NCI-H2196 treated with DMSO at 0.1 percent for 48 hours (cell line): ENCODE measurements at regions not wholly inside any gene's neighbourhood (a gene's known extent, or its start where the extent isn't known, plus 50 kb on each side); places are given as distances from the start of the nearest gene placed in this dataset.
"Not testable (repeated sequence)": the region's sequence is repeated elsewhere in the genome, so short reads cannot be mapped to it uniquely, and the experiment has no call there.

Source experiments
- DNase-seq: peaks from one replicate; lab custom pipeline; 2025; ENCODE audit not compliant: unreplicated experiment; lab: John Stamatoyannopoulos, UW

DNA sequence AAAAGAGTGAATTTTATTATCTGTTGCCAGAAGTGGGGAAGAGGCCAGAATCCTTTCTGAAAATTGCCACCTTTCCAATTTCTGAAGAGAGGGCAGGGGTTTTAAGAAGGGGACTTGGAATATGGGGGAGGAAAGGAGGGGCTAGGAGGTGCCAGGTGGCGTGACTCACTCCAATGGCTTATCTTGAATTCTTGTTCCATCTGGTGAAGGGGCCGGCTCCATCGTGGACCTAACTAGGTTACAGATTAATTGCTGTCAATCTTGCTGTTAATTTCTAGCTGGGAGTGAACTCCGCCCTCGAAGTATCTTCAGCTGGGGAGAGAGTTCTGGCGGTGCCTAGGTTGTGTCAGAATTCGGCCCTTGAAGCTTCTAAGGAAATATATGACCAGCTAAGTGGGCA is 138.7 kb downstream of the YTHDC2 start:
- DNase-seq: no peak

DNA sequence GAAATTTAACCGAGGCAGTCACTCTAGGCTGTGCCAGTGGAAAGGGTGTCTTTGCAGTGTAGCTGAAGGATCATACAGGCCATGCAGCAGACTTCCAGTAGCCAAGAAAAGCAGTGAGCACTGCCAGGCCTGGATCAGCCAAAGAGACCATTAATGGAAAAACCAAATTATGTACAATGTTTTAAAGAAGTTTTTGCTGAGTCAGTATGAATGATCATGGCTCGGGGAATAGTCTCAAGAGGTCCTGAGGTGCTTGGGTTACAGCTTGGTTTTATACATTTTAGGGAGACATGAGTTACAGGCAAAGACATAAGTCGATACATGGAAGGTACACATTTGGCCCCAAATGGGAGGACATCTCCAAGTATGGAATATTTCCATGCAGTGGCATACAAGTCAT is 141.3 kb downstream of the YTHDC2 start:
- DNase-seq: no peak

DNA sequence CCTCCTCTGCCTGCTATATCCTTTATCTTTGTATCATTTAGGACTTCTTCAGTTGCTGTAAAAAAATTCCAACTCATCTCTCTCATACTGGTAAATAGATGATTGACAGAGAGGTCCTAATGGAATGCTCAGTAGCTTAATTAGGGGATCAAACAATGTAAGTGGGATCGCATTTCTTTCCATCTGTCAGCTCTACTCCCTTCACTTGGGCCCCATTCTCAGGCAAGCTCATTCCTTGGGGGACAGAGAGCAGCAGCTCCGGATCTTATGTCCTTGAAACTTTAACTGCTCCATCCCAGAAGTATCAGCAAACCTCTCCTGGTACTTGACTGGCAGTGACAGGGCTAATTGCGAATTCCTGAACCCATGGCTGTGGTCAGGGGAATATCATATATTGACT is 146.7 kb downstream of the YTHDC2 start:
- DNase-seq: no peak

DNA sequence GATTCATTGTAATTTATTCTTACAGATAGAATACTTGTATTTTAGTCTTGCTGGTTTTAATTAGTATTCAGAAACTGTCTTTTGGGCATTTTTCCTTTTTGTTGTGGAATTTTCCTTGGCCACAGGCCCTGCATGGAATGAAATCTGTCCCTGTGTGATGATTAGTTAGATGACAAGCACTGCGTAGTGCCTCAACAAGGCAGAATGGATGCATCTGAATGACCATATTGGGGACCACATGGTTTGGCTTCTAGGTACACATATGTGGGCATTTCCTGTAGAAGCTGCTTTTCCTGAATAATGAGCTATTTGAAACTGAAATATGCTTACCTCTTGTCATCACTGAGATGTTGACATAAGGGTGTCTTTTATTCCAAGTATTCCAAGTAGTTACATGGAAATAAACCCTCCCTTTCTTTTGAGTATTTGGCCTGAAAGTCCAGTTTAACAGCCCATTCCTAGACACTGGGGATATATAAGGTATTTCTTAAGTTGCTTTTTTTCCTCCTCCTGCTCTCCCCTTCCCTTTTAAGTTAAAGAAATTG is 147.3 kb downstream of the YTHDC2 start:
- DNase-seq: no peak

DNA sequence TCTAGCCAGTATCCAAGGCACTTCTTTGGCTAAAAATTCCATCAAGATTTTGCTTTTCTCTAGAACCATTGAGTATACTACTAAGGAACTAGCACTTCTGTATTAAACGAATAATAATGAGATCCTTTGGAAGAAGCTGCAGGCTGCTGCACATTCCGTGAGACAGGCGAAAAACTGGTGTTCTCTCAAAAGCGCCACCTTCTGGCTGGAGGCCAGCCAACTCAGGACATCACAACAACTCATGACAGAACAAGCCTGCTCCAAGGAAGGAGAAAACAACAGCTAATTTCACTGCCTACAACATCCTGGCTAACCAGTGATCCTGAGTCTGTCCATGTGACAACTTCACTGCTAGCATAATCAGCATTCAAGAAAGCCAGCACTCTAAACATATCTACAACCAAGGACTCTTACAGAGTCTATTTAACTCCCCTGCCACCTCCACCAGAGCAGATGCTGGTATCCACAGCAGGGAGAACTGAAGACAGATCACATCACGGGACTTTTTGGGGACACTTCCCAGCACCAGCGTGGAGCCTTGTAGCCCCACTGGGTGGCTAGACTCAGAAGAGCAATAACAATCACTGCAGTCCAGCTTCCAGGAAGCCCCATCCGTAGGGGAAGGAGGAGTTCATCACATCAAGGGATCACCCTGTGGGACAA is 150.5 kb downstream of the YTHDC2 start:
- no peak for DNase-seq

DNA sequence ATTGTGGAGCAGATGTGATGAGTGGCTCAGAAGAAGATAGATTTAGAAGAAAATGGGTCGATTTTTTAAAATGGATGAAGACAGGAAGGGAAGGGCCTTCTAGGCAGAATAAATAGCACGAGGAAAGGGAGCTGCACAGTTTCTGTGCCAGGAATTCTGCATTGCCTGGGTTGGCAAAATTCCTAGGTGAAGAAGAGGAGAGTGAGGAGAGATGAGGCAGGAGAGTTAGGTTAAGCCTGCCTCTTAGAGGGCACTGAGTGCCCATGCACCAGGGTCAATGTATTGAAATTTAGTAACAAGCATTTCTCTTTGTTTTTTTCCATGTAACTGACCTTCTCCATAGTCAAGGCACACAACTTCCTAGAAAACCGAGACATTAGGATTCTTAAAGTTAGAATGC is 159.5 kb downstream of the YTHDC2 start:
- DNase-seq: no peak

DNA sequence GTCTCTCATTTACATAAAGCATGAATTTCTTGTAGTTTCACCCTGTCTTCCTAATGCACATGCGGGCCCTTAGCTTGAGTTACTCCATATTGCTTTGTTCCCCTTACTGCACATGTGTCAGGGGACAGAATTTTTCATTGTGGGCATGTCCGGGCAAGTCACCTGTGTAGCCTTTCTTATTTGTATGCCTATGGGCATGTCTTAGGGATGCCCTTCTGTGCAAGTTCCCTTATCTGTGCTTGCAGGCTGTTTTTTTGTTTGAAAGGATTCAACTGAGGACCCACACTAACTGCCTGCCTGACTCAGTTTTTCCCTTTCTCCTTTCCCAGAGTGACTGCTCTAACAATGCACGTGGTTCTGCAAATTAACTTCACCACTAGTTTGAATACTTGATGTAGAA is 161.7 kb downstream of the YTHDC2 start:
- DNase-seq: no peak

DNA sequence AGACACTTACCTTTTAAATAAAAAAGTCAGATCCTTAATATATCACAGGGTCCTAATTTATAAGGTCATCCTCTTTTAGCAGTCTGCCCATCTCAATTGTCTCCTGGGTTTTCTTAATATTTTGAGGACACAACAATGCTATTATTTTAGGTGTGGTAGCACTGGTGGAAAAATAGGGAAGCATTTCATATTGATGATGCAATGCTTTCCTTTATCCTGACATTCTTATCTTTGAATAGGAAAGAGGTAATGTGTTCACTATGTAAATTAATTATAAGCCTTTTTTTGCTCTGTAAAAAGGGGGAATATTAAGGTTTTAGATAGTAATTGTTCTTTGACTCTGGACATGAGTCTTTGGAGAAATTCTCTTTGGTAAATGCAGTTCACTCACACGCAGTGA is 164.7 kb downstream of the YTHDC2 start:
- DNase-seq: no peak

DNA sequence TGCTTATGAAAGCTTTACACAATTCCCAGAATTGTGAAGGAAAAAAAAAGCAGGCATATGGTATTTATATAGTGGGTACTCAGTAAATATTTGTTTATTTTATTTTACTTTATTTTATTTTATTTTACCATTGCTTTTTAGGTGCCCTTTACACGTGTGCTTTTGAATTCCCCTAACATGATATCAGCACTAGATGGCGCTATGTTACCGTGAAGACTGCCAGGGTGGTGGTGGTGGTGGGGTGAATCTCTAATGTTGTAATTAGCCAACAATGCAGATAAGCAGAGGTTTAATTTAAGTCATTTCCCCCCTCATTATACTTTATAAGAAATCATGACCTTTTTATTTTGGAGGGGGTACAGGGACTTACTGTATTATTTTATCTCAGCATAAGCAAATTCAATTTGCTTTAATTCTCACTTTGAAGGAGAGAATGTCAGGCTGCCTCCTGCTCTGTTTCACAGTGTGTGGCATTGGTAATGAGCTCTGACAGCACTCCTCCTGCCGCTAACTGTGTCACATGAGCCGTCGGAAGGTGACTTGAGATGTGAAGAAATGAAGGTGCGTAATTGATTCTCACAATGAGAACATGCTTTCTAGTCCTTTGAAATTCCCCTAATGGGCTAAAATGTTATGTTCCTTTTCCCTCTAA is 165.6 kb downstream of the YTHDC2 start:
- peak; percentile 2 for DNase-seq

DNA sequence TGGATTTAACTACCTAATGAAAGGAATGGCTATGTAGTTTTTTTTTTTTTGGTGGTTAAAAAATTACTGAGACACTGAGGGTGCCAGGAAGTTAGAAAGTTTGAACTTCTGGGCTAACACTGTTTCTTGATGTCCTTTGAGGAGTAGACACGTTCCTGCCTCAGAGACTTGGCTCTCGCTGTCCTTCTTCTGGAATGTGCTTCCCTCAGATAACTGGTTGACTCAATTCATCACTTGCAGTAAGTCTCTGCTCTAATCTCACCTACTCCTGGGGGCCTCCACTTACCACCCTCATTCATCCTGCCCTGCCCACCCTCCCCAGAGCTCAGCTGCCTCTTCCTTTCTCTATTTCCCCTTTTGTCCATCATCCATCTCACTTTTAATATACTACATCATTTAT is 167.0 kb downstream of the YTHDC2 start:
- DNase-seq: no peak

DNA sequence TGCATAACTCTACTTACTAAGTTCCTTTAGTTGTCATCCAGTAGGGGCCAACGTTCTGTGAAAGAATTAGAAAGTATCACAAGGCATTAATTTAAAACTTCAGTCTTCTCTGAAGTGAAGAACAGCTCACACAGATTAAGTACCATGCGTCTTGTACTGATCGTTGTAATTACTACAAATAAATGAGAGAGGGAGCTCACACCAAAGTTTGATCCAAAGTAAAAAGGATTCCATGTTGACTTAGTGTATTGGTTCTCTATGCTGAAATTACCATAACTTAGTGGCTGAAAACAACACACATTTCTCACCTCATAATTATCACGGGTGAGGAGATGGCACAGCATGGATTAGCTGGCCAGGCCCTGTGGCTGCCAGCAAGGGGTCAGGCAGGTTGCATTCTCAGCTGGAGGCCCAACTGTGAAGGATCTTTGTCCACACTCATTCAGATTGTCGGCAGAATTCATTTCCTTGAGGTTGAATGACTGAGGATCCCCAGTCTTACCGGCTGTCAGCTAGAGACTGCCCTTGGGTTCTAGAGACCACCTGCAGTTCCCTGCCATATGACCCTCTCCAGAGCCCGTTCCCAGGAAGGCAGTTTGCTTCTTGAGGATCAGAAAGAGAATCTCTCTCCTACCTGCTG is 169.1 kb downstream of the YTHDC2 start:
- DNase-seq: no peak

DNA sequence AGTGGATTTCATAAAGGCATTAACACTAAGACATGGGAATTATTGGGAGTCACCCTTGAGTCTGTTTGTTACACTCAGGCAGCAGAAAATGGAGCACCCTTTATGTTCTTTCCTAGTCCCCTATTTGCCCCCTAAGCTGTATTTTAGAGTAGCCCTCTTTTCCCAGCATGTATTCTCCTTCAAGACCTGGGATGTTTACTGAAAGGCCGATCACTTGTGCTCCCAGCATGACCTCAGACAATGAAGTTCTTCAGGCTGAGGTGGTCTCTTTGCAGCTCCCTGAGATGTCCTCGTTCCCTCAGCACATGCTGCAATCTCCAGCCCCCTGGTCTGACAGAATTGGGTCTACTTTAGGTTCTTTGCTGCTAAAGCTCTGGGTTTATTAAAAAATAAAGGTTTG is 169.7 kb downstream of the YTHDC2 start:
- no peak for DNase-seq

DNA sequence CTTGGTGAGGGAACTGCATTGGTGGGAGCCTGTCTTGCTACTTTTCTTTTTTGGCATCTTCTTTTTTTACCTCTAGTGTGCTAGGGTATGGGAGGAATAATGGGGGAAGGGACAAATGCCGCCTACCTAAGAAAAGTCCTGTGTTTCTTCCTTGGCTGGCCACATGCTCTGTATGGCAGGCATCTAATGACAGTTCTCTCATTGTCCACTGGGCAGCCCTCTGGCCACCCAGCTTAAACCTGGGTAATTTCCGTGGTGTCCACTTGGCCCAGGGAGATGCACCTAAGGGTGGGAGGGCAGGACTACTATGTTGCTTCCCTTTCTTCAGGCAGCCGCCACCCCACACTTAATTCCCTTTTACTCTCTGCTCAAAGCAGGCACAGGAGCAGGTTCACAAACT is 173.1 kb downstream of the YTHDC2 start:
- no peak for DNase-seq

DNA sequence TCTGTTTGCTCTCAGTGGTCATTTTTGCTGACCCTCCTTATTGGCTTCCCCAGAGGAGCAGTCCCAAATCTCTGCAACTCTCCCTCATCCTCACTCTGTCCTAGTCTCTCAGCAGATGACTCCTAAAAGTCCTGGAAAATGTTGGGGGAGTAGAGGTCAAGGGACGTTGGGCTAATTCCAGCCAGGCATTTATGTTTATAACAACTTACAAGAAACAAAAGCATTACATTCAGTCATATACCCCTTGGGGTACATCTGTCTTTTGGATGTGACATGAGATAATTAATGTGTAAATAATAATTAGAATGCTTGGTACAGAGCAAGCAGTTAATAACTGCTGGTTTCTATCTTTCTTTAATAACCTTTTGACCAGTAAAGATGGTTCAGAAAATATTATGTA is 176.2 kb downstream of the YTHDC2 start:
- no peak for DNase-seq

DNA sequence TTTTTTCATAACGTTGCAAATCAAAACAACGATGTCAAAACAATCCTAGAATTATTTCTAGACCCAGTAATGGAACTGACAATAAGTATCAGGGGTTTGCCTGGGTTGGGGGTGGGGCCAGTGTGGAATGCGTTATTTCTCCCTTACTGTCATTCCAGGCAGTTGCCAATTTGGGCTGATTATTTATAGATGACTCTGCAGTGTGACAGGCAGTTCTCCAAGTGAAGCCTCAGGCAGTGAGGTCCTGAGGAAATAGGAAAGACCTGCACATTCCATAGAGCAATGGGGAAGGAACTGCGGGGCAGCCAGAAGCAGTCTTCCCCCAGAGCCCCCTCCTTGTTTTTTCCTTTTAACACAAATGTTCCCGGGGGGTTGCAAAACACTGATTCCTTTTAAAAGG is 179.0 kb downstream of the YTHDC2 start:
- no peak for DNase-seq

DNA sequence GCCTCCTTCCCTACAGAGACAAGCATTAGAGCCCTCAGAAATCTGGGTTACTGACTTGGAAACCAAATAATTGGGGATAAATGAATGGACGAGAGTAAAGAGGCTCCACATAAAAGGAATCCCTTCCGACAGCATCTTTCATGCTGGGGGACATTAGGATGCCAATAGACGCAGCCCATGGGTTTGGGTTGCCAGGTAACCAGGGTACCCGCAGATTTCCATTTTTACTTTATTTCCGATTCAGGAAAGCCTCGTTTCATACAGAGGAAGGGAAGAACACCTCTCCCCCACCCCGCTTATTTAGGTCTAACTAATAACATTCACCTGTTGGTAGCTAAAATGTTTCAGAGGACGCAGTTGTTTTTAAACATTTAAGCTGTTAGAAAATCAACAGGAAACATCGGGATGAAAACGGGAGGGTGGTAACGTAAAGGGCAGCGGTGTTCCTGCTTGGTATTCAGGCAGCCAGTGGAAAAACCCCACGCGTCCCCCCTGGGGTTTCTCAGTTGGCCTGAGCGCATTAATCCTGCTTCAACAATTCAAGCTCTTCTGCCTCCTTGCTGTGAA is 179.5 kb downstream of the YTHDC2 start:
- no peak for DNase-seq

DNA sequence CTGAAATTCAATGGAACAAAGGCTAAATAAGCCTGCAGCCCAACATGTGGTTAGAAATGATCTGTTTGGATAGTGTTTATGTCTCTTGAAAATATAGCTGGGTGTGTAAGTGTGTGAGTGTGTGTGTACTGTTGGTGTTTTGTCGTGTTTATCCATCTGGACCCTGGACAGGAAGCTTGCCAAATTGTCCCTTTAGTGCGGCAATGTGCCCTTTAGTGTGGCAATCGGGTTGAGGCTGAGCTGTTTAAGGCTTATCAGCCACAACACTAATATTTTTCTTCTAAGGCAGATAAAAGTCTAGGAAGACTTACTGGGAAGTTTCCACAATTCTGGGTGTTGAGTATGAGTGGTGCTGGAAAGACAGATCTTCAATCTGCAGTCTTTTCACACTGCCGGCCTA is 180.2 kb downstream of the YTHDC2 start:
- DNase-seq: no peak

DNA sequence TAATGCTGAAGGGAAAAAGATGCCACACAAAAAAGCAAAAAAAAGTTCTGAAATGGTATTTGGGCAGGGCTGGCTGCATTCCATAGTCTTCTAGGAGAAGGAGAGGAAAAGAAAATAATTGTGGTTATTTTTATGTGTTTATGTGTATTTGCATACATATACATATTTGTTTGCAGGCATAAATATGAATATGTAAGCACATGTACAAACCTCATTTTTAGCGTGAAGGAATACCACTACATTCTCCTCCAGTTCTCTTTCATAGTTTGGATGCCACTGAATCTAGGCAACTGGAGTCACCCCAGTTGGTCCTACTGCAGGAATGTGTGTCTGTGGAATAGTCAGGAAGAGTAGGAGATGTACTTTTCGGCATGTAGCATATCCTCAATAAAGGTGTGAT is 181.1 kb downstream of the YTHDC2 start:
- no peak for DNase-seq

DNA sequence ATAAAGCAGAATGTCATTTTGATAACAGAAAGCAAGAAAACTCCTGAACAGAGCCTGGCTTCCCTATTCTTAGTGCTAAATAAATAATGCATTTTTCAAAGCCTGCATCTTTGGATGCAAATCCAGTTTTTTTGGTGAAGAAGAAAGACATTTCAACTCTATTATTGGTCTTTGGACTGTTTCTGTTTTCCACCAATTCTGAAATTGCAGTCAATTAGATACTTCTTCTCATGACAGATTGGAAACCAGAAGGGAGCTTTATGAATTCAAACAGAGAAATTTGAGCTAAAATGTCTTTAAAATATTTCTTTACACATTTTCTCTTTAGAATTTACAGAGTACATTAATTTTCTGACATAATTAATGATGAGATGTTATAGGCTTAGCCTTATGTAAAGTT is 189.8 kb downstream of the YTHDC2 start:
- DNase-seq: no peak

DNA sequence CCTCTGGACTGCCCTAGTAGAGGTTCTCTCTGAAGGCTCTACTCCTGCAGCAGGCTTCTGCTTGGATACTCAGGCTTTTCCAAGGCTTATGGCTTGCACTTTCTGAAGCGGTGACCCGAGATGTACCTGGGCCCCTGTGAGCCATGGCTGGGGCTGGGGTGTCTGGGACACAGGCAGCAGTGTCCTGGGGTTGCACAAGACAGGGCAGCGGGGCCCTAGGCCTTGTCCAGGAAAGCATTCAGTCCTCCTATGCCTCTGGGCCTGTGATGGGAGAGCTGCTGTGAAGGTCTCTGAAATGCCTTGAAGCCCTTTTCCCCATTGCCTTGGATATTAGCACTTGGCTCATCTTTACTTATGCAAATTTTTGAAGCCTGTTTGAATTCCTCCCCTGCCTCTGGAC is 192.2 kb downstream of the YTHDC2 start:
- DNase-seq: no peak

DNA sequence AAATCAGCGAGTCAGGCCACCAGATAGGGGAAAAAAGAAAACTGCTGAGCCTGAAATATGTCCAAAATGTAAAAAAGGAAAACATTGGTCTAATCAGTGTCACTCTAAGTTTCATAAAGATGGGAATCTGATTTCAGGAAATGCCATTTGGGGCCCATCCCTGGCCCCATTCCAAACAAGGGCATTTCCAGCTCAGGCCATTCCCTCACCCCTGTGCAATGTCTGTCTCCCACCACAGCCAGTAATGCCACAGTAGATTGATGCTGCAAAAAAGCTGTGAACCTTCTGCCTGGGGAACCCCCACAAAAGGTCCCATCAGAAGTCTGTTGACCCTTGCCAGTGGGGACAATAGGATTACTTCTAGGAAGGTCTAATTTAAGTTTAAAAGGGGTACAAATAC is 199.6 kb downstream of the YTHDC2 start:
- DNase-seq: no peak

DNA sequence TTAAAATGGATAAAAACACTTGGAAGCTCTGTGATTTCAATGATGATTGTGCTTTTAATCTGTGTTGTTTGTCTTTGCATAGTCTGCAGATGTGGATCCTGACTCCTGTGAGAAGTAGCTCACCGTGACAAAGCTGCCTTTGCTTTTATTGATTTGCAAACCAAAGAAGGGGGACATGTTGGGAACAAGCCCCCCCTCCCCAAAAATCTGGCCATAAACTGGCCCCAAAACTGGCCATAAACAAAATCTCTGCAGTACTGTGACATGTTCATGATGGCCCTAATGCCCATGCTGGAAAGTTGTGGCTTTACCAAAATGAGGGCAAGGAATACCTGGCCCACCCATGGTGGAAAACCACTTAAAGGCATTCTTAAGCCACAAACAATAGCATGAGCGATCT is 202.4 kb downstream of the YTHDC2 start:
- DNase-seq: not testable (repeated sequence)
